ENCODE measurements at regions not wholly inside any gene's neighbourhood (a gene's known extent, or its start where the extent isn't known, plus 50 kb on each side); places are given as distances from the start of the nearest gene placed in this dataset.

DNA sequence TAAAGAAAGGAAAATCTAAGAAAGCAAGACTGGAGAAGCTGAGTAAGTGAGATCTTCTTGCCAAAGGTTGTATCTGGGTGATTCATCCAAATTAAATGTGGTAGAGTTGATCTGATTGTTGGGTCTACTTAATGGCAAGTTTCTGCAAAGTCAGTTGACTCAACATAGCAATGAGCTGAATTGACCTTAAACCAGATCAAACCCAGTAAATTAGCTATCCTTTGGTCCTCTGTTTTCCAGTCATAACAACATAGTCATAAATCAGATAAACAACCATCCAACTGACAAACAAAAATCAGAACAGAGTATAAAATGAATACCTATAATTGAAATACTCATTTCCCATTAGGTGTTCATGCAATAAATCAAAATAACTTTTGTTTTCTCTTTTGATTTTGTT is 142.6 kb upstream of the CFAP20DC start:
- no peak for DNase-seq (ENCODE audit: low read depth)
- TF ChIP-seq, protein P1, sequence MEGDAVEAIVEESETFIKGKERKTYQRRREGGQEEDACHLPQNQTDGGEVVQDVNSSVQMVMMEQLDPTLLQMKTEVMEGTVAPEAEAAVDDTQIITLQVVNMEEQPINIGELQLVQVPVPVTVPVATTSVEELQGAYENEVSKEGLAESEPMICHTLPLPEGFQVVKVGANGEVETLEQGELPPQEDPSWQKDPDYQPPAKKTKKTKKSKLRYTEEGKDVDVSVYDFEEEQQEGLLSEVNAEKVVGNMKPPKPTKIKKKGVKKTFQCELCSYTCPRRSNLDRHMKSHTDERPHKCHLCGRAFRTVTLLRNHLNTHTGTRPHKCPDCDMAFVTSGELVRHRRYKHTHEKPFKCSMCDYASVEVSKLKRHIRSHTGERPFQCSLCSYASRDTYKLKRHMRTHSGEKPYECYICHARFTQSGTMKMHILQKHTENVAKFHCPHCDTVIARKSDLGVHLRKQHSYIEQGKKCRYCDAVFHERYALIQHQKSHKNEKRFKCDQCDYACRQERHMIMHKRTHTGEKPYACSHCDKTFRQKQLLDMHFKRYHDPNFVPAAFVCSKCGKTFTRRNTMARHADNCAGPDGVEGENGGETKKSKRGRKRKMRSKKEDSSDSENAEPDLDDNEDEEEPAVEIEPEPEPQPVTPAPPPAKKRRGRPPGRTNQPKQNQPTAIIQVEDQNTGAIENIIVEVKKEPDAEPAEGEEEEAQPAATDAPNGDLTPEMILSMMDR (IDR thresholded peaks at IDR 0.05; ENCODE audit: insufficient read depth, low read depth, low read length, missing control alignments), result no peak
- H3K4me3 ChIP-seq (ENCODE audit: low read depth, low read length), result no peak overlapping the region

DNA sequence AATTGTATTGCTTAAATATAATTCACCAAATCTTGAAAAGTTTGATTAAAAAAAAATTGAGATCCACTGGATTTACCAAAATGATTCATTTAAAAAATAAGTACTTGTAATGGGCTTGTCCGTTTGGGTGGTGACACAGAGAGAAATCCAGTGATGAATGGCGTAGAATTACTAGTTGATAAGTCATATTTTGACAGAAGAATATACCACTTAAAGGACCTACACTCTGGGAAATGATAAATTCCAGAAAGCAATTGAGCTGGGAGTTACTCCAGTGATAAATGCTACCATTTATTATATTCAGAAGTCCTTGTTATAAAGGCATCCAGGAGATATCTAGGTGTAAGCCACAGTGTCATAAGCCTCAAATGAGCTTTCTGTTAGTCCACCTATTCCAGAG is 141.8 kb upstream of the CFAP20DC start:
- no peak for DNase-seq (ENCODE audit: low read depth)
- H3K4me3 ChIP-seq (ENCODE audit: low read depth, low read length), result no peak overlapping the region
- TF ChIP-seq, protein P1 (IDR thresholded peaks at IDR 0.05; ENCODE audit: insufficient read depth, low read depth, low read length, missing control alignments), result no peak

DNA sequence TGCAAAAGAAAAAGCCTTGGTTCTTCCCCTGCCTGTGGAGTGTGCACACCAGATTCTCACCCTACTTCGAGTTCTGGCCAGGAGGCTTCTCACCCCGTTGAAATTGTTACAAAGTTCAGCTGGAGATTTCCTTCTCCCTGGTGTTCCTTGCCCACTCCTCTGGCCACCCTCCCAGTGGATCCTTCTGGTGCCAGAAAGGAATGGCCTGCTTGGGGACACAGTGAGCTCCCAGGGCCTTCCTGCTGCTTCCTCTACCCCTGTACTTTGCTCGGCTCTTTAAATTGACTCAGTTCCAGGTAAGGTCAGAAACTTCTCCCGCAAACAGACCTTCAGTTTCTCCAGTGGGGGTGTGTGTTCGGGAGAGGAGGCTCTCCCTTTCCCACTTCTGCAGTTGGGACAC is 140.1 kb upstream of the CFAP20DC start:
- H3K4me3 ChIP-seq (ENCODE audit: low read depth, low read length), result no peak overlapping the region
- no peak for DNase-seq (ENCODE audit: low read depth)
- TF ChIP-seq, protein P1 (IDR thresholded peaks at IDR 0.05; ENCODE audit: insufficient read depth, low read depth, low read length, missing control alignments), result no peak

DNA sequence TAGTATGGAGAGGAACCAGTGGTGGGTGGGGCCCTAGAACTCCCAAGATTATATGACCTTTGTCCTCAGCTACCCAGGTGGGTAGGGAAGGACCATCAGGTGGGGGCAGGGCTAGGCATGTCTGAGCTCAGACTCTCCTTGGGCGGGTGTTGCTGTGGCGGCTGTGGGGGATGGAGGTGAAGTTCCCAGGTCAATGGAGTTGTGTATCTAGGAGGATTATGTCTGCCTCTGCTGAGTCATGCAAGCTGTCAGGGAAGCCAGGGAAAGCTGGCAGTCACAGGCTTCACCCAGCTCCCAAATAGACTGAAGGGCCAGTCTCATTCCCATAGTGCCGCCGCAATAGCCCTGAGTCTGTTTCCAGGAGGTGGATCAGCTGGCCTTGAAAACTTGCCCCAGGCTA is 139.7 kb upstream of the CFAP20DC start:
- no peak overlapping the region for H3K4me3 ChIP-seq (ENCODE audit: low read depth, low read length)
- no peak for DNase-seq (ENCODE audit: low read depth)
- TF ChIP-seq, protein P1 (IDR thresholded peaks at IDR 0.05; ENCODE audit: insufficient read depth, low read depth, low read length, missing control alignments), result no peak

DNA sequence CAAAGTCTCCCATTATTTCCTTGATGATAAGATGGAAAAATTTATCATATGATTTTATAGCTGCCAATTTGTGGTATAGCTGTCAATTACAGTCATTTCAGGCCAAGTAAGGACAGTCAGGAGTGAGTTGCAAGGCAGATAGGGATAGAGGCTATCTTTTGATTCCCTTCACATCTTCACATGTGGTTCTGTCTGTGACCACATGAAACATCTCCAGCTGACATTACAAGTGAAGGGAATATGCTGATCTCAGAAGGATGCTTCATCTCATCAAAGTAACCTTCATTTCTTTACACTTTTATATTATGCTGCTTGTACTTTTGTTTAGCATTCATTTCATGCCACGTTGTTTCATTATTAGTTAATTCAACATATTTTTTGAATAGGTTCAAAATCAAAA is 136.9 kb upstream of the CFAP20DC start:
- TF ChIP-seq, protein P1 (IDR thresholded peaks at IDR 0.05; ENCODE audit: insufficient read depth, low read depth, low read length, missing control alignments), result no peak
- H3K4me3 ChIP-seq (ENCODE audit: low read depth, low read length), result no peak overlapping the region
- DNase-seq (ENCODE audit: low read depth), result no peak

DNA sequence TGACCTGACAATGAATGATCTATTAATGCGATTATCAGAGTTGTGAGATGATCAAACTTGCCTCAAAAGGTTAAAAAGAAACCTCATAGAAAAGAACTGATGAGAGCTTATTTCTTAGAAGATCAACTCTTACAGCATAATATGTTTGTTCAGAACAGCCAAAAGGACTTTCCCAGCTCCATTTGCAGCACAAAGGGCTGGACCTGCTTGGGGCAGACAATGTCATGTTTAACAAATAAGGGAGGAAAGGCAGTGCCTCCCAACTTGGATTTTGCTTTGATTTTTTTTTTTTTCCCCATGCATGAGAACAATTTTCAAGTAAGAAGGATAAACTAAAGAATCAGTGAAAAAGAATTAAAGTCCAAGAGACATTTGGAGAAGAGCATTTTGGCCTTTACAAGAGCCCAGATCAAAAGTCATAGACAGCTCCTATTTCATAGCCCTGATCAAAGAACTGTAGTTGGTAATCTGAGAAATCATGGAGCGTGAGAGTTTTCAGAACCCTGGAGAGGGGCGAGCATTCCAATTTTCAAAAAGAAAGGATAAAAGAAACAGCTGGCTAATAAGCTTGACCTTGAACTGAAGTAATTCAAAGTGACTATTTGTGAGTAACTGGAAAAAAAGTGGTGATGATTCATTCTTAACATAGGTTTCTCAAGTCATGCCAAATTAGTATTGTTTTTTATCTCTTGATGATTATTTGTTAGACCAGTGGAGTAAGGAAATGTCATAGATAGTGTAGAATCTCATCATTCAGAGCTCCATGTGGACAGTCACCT is 136.0 kb upstream of the CFAP20DC start:
- no peak overlapping the region for H3K4me3 ChIP-seq (ENCODE audit: low read depth, low read length)
- TF ChIP-seq, protein P1 (IDR thresholded peaks at IDR 0.05; ENCODE audit: insufficient read depth, low read depth, low read length, missing control alignments), result no peak
- no peak for DNase-seq (ENCODE audit: low read depth)

DNA sequence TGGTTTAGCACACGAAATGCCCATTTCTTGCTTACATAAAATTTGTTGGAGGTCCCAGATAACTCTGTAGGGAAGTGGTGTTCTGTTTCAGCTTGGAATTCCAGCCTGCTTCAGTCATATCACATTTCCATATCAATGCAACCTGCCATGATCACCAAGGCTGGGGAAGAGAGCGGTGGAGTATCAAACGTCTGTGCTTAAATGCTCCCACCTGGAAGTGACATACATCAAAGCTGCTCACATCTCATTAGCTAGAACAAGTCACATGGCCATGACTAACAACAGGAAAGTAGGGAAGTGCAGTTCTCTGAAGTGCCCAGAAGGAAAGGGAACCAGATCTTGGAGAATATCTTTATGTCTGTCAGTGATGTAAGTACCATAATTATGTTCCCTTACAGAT is 130.2 kb upstream of the CFAP20DC start:
- TF ChIP-seq, protein P1 (IDR thresholded peaks at IDR 0.05; ENCODE audit: insufficient read depth, low read depth, low read length, missing control alignments), result no peak
- no peak for DNase-seq (ENCODE audit: low read depth)

More for the DNA sequence above, 130.2 kb upstream of the CFAP20DC start:
- H3K4me3 ChIP-seq (ENCODE audit: low read depth, low read length), result no peak overlapping the region

All from GM12865 (cell line).